Hepatocyte (in vitro differentiated cells): ENCODE measurements at regions not wholly inside any gene's neighbourhood (a gene's known extent, or its start where the extent isn't known, plus 50 kb on each side); places are given as distances from the start of the nearest gene placed in this dataset.

Experiments used
- DNase-seq: peaks from one replicate; pipeline ENCODE4 v3.0.0-alpha.2; 2016; ENCODE audit warnings: low spot score
- H2AFZ ChIP-seq: fragments of 200-600 bp; sonication (generic); 2 replicates; pipeline ENCODE4 v1.6.0; 2016; ENCODE audit warnings: antibody characterized with exemption, mild to moderate bottlenecking
- H3K27ac ChIP-seq: fragments of 200-600 bp; sonication (generic); 2 replicates; pipeline ENCODE4 v1.5.1; 2016; ENCODE audit warnings: mild to moderate bottlenecking
- H3K27me3 ChIP-seq: fragments of 200-600 bp; sonication (generic); 2 replicates; pipeline ENCODE4 v1.6.1; 2016
- H3K36me3 ChIP-seq: fragments of 200-600 bp; sonication (generic); replicated peaks from 2 replicates; pipeline ENCODE4 v1.5.1; 2016; ENCODE audit warnings: low read depth; ENCODE audit not compliant: insufficient read depth
- H3K4me1 ChIP-seq: fragments of 200-600 bp; sonication (generic); 2 replicates; pipeline ENCODE4 v1.5.1; 2016; ENCODE audit warnings: mild to moderate bottlenecking, moderate library complexity; ENCODE audit not compliant: insufficient read depth
- H3K4me2 ChIP-seq: fragments of 200-600 bp; sonication (generic); 2 replicates; pipeline ENCODE4 v1.6.0; 2016
- H3K4me3 ChIP-seq: fragments of 200-600 bp; sonication (generic); 2 replicates; pipeline ENCODE4 v1.5.1; 2016; ENCODE audit warnings: mild to moderate bottlenecking
- H3K79me2 ChIP-seq: fragments of 200-600 bp; sonication (generic); 2 replicates; pipeline ENCODE4 v1.6.0; 2017; ENCODE audit warnings: mild to moderate bottlenecking
- H3K9me2 ChIP-seq: fragments of 200-600 bp; sonication (generic); replicated peaks from 2 replicates; pipeline ENCODE4 v1.6.0; 2017; ENCODE audit warnings: mild to moderate bottlenecking; ENCODE audit not compliant: insufficient read depth
- H3K9me3 ChIP-seq: fragments of 200-600 bp; sonication (generic); 2 replicates; pipeline ENCODE4 v1.5.1; 2016; ENCODE audit warnings: low read depth, mild to moderate bottlenecking
- H4K20me1 ChIP-seq: fragments of 200-600 bp; sonication (generic); 2 replicates; pipeline ENCODE4 v1.6.0; 2016; ENCODE audit warnings: mild to moderate bottlenecking; ENCODE audit not compliant: insufficient read depth, poor library complexity, severe bottlenecking
- EZH2 ChIP-seq: fragments of 200-600 bp; sonication (generic); IDR thresholded peaks from 2 replicates; pipeline ENCODE4 v1.6.1; 2016; ENCODE audit warnings: antibody characterized with exemption, mild to moderate bottlenecking, borderline replicate concordance
- EZH2phosphoT487 ChIP-seq: fragments of 200-600 bp; sonication (generic); IDR thresholded peaks from one replicate; pipeline ENCODE4 v1.6.1; 2018; ENCODE audit warnings: antibody characterized with exemption, mild to moderate bottlenecking, low read depth, moderate library complexity; ENCODE audit not compliant: unreplicated experiment, severe bottlenecking
- WGBS: methylation state at CpG from one replicate; pipeline ENCODE4 v1.1.6; 2016; ENCODE audit warnings: low lambda C conversion rate; ENCODE audit errors: missing lambda C conversion rate; 5-methylcytosine and 5-hydroxymethylcytosine counted together
- TF ChIP-seq, protein P1 (sequence below): fragments of 200-600 bp; sonication (generic); IDR thresholded peaks from 2 replicates; pipeline ENCODE4 v1.5.1; 2016; ENCODE audit warnings: antibody characterized with exemption, mild to moderate bottlenecking; ENCODE audit not compliant: poor library complexity

DNA sequence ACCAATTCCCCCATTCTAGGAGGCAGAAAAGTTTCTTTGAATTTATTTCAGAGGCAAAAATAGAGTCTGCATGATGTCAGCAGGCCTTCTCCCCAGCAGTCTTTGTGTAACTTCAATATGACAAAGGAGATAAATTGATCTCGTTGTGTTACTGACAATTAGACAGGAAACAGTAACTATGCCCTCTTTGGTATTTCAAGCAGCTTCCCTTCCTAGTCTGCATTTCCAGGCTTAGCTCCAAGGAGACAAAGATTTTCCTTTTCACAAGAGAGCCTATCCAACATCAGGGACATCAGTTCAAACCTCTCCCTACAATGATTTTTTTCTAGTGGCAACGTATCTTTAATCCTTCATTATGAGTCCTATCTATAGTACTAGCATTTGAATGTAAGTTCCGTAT, 245.9 kb upstream of the HSF2 start:
- DNase-seq: no peak
- H3K4me1 ChIP-seq: no peaks in the 10 kb centered on the region
- no peaks in the 10 kb centered on the region for H3K36me3 ChIP-seq
- H3K9me3 ChIP-seq: no peaks in the 10 kb centered on the region
- H3K27ac ChIP-seq: no peak overlapping the region
- no peak overlapping the region for H2AFZ ChIP-seq
- H3K27me3 ChIP-seq: no peaks in the 10 kb centered on the region
- no peaks in the 10 kb centered on the region for H3K79me2 ChIP-seq
- no peaks in the 10 kb centered on the region for H3K9me2 ChIP-seq
- H3K4me2 ChIP-seq: no peak overlapping the region
- no peak overlapping the region for H3K4me3 ChIP-seq
- 78% methylated on average over 3 of the region's 3 CpGs for WGBS
- H4K20me1 ChIP-seq: no peaks in the 10 kb centered on the region
- TF ChIP-seq, protein P1, sequence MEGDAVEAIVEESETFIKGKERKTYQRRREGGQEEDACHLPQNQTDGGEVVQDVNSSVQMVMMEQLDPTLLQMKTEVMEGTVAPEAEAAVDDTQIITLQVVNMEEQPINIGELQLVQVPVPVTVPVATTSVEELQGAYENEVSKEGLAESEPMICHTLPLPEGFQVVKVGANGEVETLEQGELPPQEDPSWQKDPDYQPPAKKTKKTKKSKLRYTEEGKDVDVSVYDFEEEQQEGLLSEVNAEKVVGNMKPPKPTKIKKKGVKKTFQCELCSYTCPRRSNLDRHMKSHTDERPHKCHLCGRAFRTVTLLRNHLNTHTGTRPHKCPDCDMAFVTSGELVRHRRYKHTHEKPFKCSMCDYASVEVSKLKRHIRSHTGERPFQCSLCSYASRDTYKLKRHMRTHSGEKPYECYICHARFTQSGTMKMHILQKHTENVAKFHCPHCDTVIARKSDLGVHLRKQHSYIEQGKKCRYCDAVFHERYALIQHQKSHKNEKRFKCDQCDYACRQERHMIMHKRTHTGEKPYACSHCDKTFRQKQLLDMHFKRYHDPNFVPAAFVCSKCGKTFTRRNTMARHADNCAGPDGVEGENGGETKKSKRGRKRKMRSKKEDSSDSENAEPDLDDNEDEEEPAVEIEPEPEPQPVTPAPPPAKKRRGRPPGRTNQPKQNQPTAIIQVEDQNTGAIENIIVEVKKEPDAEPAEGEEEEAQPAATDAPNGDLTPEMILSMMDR: no peak
- TF ChIP-seq EZH2phosphoT487 (no peak), EZH2 (no peak)

DNA sequence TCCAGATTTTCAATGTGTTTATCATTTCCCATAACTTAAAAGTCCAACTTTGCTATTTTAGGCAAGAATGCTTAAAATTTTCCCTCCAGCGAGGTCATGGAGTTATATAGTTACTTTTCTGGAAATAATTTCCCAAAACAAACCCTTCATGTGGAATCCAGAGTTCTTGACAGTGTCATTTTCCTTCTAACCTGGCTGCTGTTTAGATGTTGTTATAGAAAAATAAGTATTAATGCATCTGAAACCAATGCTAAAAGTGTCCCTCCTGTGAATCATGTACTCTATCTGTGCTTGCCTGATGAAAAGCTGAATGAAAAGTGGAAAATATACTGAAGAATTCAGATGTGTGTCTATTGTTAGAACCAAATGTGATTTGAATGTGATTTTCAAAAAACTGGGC, 245.3 kb upstream of the HSF2 start:
- Histone ChIP-seq H3K79me2 (no peaks in the 10 kb centered on the region), H3K9me3 (no peaks in the 10 kb centered on the region), H3K4me1 (no peaks in the 10 kb centered on the region), H3K9me2 (no peaks in the 10 kb centered on the region), H2AFZ (no peak overlapping the region), H3K4me2 (no peak overlapping the region), H3K27ac (no peak overlapping the region), H4K20me1 (no peaks in the 10 kb centered on the region), H3K27me3 (no peaks in the 10 kb centered on the region), H3K36me3 (no peaks in the 10 kb centered on the region), H3K4me3 (no peak overlapping the region)
- WGBS: 85% methylated on average over 1 of the region's 1 CpG
- DNase-seq: no peak
- TF ChIP-seq, protein P1: no peak
- TF ChIP-seq EZH2 (no peak), EZH2phosphoT487 (no peak)

DNA sequence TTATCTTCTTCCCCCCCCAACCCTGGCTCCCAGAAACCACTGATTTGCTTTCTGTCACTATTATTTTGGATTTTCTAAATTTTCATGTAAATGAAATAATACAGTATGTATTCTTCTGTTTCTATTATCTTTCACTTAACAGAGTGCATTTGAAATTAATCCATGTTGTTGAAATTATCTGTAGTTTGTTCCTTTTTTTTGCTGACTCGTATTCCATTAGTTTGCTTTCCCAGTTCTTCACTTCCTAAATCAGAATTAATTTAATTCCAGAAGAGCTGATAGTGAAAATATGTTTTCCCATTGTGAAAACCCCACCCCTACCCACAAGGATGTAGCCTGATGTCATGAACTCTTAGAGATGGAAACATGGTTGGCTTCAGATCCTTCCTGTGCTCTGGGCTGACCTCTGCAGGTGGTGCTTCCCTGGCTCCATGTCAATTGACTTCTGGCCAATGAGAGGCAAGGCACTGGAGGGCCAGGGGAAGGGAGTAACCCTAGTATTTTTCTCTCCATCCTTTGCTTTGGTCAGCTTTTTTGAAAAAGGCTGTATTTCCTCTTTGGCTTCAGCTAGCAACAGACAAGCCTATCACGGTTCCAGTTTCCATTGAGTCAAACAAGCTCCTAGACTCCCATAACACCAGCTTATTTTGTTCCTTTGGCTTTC, 244.4 kb upstream of the HSF2 start:
- Histone ChIP-seq H3K4me3 (no peak overlapping the region), H3K27me3 (no peaks in the 10 kb centered on the region), H2AFZ (no peak overlapping the region), H3K79me2 (no peaks in the 10 kb centered on the region), H3K4me2 (no peak overlapping the region), H4K20me1 (no peaks in the 10 kb centered on the region), H3K9me2 (no peaks in the 10 kb centered on the region), H3K27ac (no peak overlapping the region), H3K4me1 (no peaks in the 10 kb centered on the region), H3K9me3 (no peaks in the 10 kb centered on the region), H3K36me3 (no peaks in the 10 kb centered on the region)
- TF ChIP-seq, protein P1: no peak
- DNase-seq: no peak
- 96% methylated on average over 2 of the region's 2 CpGs for WGBS

DNA sequence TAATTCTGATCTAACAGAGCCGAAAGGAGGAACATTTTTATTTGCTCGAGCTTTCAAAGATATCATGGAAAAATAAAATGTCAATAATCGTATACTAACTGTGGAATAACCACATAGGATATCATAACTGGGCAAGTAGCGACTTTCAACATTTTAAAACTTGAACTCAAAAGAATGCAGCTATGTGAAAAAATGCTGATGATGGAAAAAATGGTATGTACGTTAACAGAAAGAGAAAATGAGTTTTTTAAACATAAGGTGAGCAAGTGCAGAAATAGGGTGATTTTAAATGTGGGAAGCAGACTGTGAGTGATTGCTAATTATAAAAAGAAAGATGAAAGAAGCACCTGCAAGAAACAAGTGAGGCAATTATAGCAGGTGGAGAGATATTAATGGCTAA, 238.3 kb upstream of the HSF2 start:
- no peaks in the 10 kb centered on the region for H3K79me2 ChIP-seq
- no peaks in the 10 kb centered on the region for H3K9me2 ChIP-seq
- 94% methylated on average over 5 of the region's 5 CpGs for WGBS
- H3K9me3 ChIP-seq: no peaks in the 10 kb centered on the region
- H3K4me2 ChIP-seq: no peak overlapping the region
- no peak overlapping the region for H2AFZ ChIP-seq
- no peak overlapping the region for H3K27ac ChIP-seq
- TF ChIP-seq, protein P1: no peak
- TF ChIP-seq EZH2 (no peak), EZH2phosphoT487 (no peak)
- no peaks in the 10 kb centered on the region for H4K20me1 ChIP-seq
- H3K4me1 ChIP-seq: no peaks in the 10 kb centered on the region
- H3K4me3 ChIP-seq: no peak overlapping the region
- H3K27me3 ChIP-seq: no peaks in the 10 kb centered on the region
- DNase-seq: no peak
- no peaks in the 10 kb centered on the region for H3K36me3 ChIP-seq
